Kidney epithelial cell (primary cell): ENCODE measurements at regions not wholly inside any gene's neighbourhood (a gene's known extent, or its start where the extent isn't known, plus 50 kb on each side); places are given as distances from the start of the nearest gene placed in this dataset.

Source experiments
- DNase-seq: peaks from one replicate; pipeline ENCODE4 v3.0.0-alpha.2; 2010; ENCODE audit warnings: low read depth
- H3K27me3 ChIP-seq: 2 replicates; pipeline ENCODE4 v1.6.0; 2011; ENCODE audit warnings: low read length; ENCODE audit not compliant: control insufficient read depth, insufficient read depth
- H3K36me3 ChIP-seq: 2 replicates; pipeline ENCODE4 v1.5.1; 2011; ENCODE audit warnings: low read length; ENCODE audit not compliant: control insufficient read depth, insufficient read depth
- H3K4me3 ChIP-seq: 2 replicates; pipeline ENCODE4 v1.5.1; 2011; ENCODE audit warnings: low read depth, mild to moderate bottlenecking, control low read depth, low read length
- CTCF ChIP-seq: IDR thresholded peaks from 2 replicates; pipeline ENCODE4 v1.5.1; 2011; ENCODE audit warnings: mild to moderate bottlenecking, moderate library complexity, low read length, control low read depth, inconsistent platforms; ENCODE audit not compliant: insufficient read depth, poor library complexity, severe bottlenecking

- no peak for TF ChIP-seq CTCF
- no peaks in the 10 kb centered on the region for H3K27me3 ChIP-seq
- no peak overlapping the region for H3K4me3 ChIP-seq
- no peaks in the 10 kb centered on the region for H3K36me3 ChIP-seq
- DNase-seq = peak; percentile 98
Measured at GRCh38 chr6:126180585-126180984, 159.3 kb upstream of the CENPW start.

- no peak for TF ChIP-seq CTCF
- Histone ChIP-seq H3K27me3 (no peaks in the 10 kb centered on the region), H3K4me3 (no peak overlapping the region), H3K36me3 (no peaks in the 10 kb centered on the region)
- no peak for DNase-seq
Measured at GRCh38 chr6:126181173-126181741, 158.7 kb upstream of the CENPW start.

DNA sequence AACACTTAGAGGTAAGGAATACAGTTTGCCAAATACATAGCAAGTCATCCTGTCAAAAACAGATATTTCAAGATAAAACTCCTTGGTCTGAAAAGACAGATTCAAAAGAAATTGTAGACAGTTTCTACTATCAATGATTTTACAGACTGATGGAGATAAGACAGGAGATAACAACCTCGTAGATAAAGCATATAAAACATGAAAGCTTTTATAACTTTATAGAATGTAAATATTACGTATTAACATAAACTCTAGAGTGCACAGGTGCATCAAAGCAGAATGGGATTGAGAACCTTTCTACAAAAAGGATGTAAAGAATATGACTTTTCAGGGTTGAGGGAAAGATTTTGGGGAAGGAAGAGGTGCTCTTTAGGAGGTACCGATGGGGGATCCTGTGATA lies 158.0 kb upstream of the CENPW start:
- Histone ChIP-seq H3K4me3 (no peak overlapping the region), H3K36me3 (no peaks in the 10 kb centered on the region), H3K27me3 (no peaks in the 10 kb centered on the region)
- no peak for DNase-seq
- no peak for TF ChIP-seq CTCF

DNA sequence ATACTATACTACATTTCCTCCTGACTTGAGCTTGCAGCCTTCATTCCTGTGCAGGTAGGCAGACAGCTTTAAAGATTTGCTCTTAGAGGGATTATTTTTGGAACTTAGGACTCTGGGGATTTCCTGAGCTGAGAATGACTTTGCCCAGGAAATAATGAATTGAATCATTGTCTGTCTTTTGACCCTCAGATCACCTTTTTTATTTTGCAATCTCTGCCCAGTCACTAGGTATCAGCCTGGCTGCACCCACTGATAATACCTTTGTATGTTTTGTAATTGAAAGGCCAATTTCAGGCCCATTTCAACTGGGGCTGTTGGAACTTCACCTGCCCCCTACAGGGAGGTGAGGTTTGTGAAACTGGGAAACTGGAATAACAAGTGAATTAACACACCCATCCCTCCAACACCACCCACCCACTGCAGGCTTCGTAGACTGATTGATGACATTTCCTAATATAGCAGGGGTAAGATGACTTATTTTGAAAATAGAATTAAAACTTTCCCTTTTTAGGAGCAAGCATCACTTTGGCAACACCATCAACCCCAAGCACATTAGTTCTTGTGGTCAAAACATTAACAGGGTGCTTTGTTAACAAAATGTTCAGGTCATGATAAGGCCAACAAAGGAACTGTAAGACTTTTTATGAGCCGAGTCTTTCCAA lies 157.1 kb upstream of the CENPW start:
- no peak overlapping the region for H3K4me3 ChIP-seq
- DNase-seq = peak; percentile 45
- no peaks in the 10 kb centered on the region for H3K27me3 ChIP-seq
- no peak for TF ChIP-seq CTCF
- no peaks in the 10 kb centered on the region for H3K36me3 ChIP-seq

DNA sequence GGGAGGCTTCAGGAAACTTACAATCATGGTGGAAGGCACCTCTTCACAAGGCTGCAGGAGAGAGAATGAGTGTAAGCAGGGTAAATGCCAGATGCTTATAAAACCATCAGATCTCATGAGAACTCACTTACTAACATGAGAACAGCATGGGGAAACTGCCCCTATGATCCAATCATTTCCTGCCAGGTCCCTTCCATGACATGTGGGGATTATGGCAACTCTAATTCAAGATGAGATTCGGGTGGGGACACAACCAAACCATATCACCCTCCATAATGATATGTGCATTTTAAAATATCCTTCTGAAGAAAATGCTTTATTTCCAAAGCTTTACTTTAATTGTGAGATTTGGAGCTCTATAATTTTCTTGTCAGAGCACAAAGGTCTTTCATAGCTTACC lies 154.1 kb upstream of the CENPW start:
- no peak for DNase-seq
- no peak for TF ChIP-seq CTCF

GRCh38 chr6:126188279-126188909 lies 151.5 kb upstream of the CENPW start:
- Histone ChIP-seq H3K4me3 (no peak overlapping the region), H3K27me3 (no peaks in the 10 kb centered on the region), H3K36me3 (no peaks in the 10 kb centered on the region)
- no peak for TF ChIP-seq CTCF
- no peak for DNase-seq

More for the DNA sequence above, 154.1 kb upstream of the CENPW start:
- Histone ChIP-seq H3K4me3 (no peak overlapping the region), H3K36me3 (no peaks in the 10 kb centered on the region), H3K27me3 (no peaks in the 10 kb centered on the region)
